WTC11 (cell line): ENCODE measurements at regions not wholly inside any gene's neighbourhood (a gene's known extent, or its start where the extent isn't known, plus 50 kb on each side); places are given as distances from the start of the nearest gene placed in this dataset.

Experiments
- ATF2 ChIP-seq: sonication (generic); formaldehyde crosslinking; IDR thresholded peaks from 2 replicates; pipeline ENCODE4 v1.8.1; 2022; ENCODE audit warnings: low read depth, missing genetic modification reagents, borderline replicate concordance
- FOXP1 ChIP-seq: sonication (generic); formaldehyde crosslinking; IDR thresholded peaks from 2 replicates; pipeline ENCODE4 v1.8.0; 2022; ENCODE audit warnings: missing genetic modification reagents, mild to moderate bottlenecking, moderate library complexity, borderline replicate concordance
- IRF1 ChIP-seq: sonication (generic); formaldehyde crosslinking; IDR thresholded peaks from 2 replicates; pipeline ENCODE4 v1.8.0; 2023; ENCODE audit warnings: missing genetic modification reagents
- JAZF1 ChIP-seq: fragments of 250-450 bp; sonication (Bioruptor Pico); IDR thresholded peaks from 2 replicates; pipeline ENCODE4 v1.9.0; 2021; ENCODE audit warnings: moderate library complexity, mild to moderate bottlenecking, inconsistent platforms
- USF2 ChIP-seq: sonication (generic); formaldehyde crosslinking; IDR thresholded peaks from 2 replicates; pipeline ENCODE4 v1.8.1; 2023; ENCODE audit warnings: mild to moderate bottlenecking, missing genetic modification reagents, moderate library complexity

GRCh38 chr10:93193906-93194305 is 120.2 kb downstream of the CYP26A1 start:
- no peak for TF ChIP-seq FOXP1
- TF ChIP-seq IRF1 (CRISPR knock-in tag), result no peak
- TF ChIP-seq ATF2 (CRISPR knock-in tag), result no peak
- TF ChIP-seq JAZF1, result no peak
- no peak for TF ChIP-seq USF2 (CRISPR knock-in tag)
